NCI-H510A treated with DMSO at 0.1 percent for 48 hours (cell line): ENCODE measurements at regions not wholly inside any gene's neighbourhood (a gene's known extent, or its start where the extent isn't known, plus 50 kb on each side); places are given as distances from the start of the nearest gene placed in this dataset.

Source experiments
- DNase-seq: peaks from one replicate; lab custom pipeline; 2025; lab: John Stamatoyannopoulos, UW

GRCh38 chr2:3062476-3063260 lies 314.9 kb downstream of the EIPR1 start:
- DNase-seq: no peak

GRCh38 chr2:3060049-3060448 lies 317.6 kb downstream of the EIPR1 start:
- DNase-seq: no peak

GRCh38 chr2:3059141-3059925 lies 318.3 kb downstream of the EIPR1 start:
- DNase-seq: no peak

GRCh38 chr2:3054066-3054465 lies 323.6 kb downstream of the EIPR1 start:
- DNase-seq: no peak

- DNase-seq: no peak
Measured at GRCh38 chr2:3051266-3051665, 326.4 kb downstream of the EIPR1 start.

GRCh38 chr2:3046170-3046865 lies 331.3 kb downstream of the EIPR1 start:
- no peak for DNase-seq

GRCh38 chr2:3045318-3045921 lies 332.2 kb downstream of the EIPR1 start:
- no peak for DNase-seq

- no peak for DNase-seq
Measured at GRCh38 chr2:3044587-3045317, 332.9 kb downstream of the EIPR1 start.

- DNase-seq: no peak
Measured at GRCh38 chr2:3043726-3044125, 333.9 kb downstream of the EIPR1 start.

GRCh38 chr2:3042601-3043585 lies 334.7 kb downstream of the EIPR1 start:
- DNase-seq: no peak

GRCh38 chr2:3041841-3042600 lies 335.6 kb downstream of the EIPR1 start:
- no peak for DNase-seq

GRCh38 chr2:3041246-3041645 lies 336.4 kb downstream of the EIPR1 start:
- DNase-seq: no peak

GRCh38 chr2:3040496-3041140 lies 337.0 kb downstream of the EIPR1 start:
- no peak for DNase-seq

GRCh38 chr2:3040066-3040428 lies 337.6 kb downstream of the EIPR1 start:
- no peak for DNase-seq

- DNase-seq: no peak
Measured at GRCh38 chr2:3039188-3040065, 338.2 kb downstream of the EIPR1 start.

GRCh38 chr2:3038636-3039035 lies 339.0 kb downstream of the EIPR1 start:
- DNase-seq: no peak

GRCh38 chr2:3037196-3038194 lies 340.1 kb downstream of the EIPR1 start:
- DNase-seq: no peak
